Dendritic cell treated with granulocyte-macrophage colony-stimulating factor and Interleukin-4, amounts not matched to agents 40 ng/mL and 50 ng/mL, for 4 days (primary cell): ENCODE measurements at regions not wholly inside any gene's neighbourhood (a gene's known extent, or its start where the extent isn't known, plus 50 kb on each side); places are given as distances from the start of the nearest gene placed in this dataset.
"Not testable (repeated sequence)": the region's sequence is repeated elsewhere in the genome, so short reads cannot be mapped to it uniquely, and the experiment has no call there.

Experiments
- H3K27ac Mint-ChIP-seq: one replicate; pipeline ENCODE4 v1.8.0; 2022; ENCODE audit warnings: mild to moderate bottlenecking, mixed read lengths
- H3K27me3 Mint-ChIP-seq: one replicate; pipeline ENCODE4 v1.8.0; 2022; ENCODE audit warnings: mild to moderate bottlenecking, mixed read lengths
- H3K36me3 Mint-ChIP-seq: one replicate; pipeline ENCODE4 v1.8.0; 2022; ENCODE audit warnings: low read depth, mixed read lengths
- H3K4me1 Mint-ChIP-seq: one replicate; pipeline ENCODE4 v1.8.0; 2022; ENCODE audit warnings: low read depth, mixed read lengths
- H3K4me3 Mint-ChIP-seq: one replicate; pipeline ENCODE4 v1.8.0; 2022; ENCODE audit warnings: mild to moderate bottlenecking, moderate library complexity, mixed read lengths
- H3K9me3 Mint-ChIP-seq: one replicate; pipeline ENCODE4 v1.8.0; 2022; ENCODE audit warnings: mixed read lengths
- intact Hi-C: fragments of 100-400 bp; cut with micrococcal nuclease; formaldehyde crosslinking; loops from one replicate; pipeline ENCODE4 v1.15.0; 2022

- Mint-ChIP-seq H3K4me3 (no peak overlapping the region), H3K36me3 (no peaks in the 10 kb centered on the region), H3K9me3 (no peaks in the 10 kb centered on the region), H3K27ac (no peak overlapping the region), H3K27me3 (peaks cover 40% of the 10 kb centered on the region), H3K4me1 (no peaks in the 10 kb centered on the region)
- intact Hi-C loops: no loop called here
These were observed 50.7 kb upstream of the VPREB1 start for GRCh38 chr22:22193923-22194322.

- not testable (repeated sequence) for H3K4me1 Mint-ChIP-seq, H3K4me3 Mint-ChIP-seq
- peaks cover 37% of the 10 kb centered on the region for H3K27me3 Mint-ChIP-seq
These were observed 51.1 kb upstream of the VPREB1 start for GRCh38 chr22:22193462-22193861.

GRCh38 chr22:22193006-22193405 lies 51.6 kb upstream of the VPREB1 start:
- H3K27me3 Mint-ChIP-seq: peaks cover 36% of the 10 kb centered on the region
- H3K4me1 Mint-ChIP-seq, H3K9me3 Mint-ChIP-seq, H3K36me3 Mint-ChIP-seq, H3K4me3 Mint-ChIP-seq, H3K27ac Mint-ChIP-seq, intact Hi-C loops: not testable (repeated sequence)

More at GRCh38 chr22:22193462-22193861, 51.1 kb upstream of the VPREB1 start:
- H3K36me3 Mint-ChIP-seq, H3K27ac Mint-ChIP-seq, H3K9me3 Mint-ChIP-seq, intact Hi-C loops: not testable (repeated sequence)

GRCh38 chr22:22189796-22190195 lies 54.8 kb upstream of the VPREB1 start:
- H3K36me3 Mint-ChIP-seq, H3K4me1 Mint-ChIP-seq, intact Hi-C loops, H3K4me3 Mint-ChIP-seq, H3K27ac Mint-ChIP-seq, H3K9me3 Mint-ChIP-seq: not testable (repeated sequence)
- peaks cover 56% of the 10 kb centered on the region for H3K27me3 Mint-ChIP-seq

- H3K27me3 Mint-ChIP-seq: peaks cover 66% of the 10 kb centered on the region
- H3K4me3 Mint-ChIP-seq, H3K9me3 Mint-ChIP-seq, intact Hi-C loops, H3K4me1 Mint-ChIP-seq, H3K27ac Mint-ChIP-seq, H3K36me3 Mint-ChIP-seq: not testable (repeated sequence)
These were observed 56.7 kb upstream of the VPREB1 start for GRCh38 chr22:22187863-22188262.

GRCh38 chr22:22187299-22187698 lies 57.3 kb upstream of the VPREB1 start:
- H3K27me3 Mint-ChIP-seq: peaks cover 66% of the 10 kb centered on the region
- H3K27ac Mint-ChIP-seq: no peak overlapping the region
- no peaks in the 10 kb centered on the region for H3K4me1 Mint-ChIP-seq
- no peak overlapping the region for H3K4me3 Mint-ChIP-seq
- intact Hi-C loops: no loop called here
- H3K36me3 Mint-ChIP-seq: no peaks in the 10 kb centered on the region
- H3K9me3 Mint-ChIP-seq: no peaks in the 10 kb centered on the region

- H3K36me3 Mint-ChIP-seq: no peaks in the 10 kb centered on the region
- H3K9me3 Mint-ChIP-seq: no peaks in the 10 kb centered on the region
- H3K27me3 Mint-ChIP-seq: peaks cover 62% of the 10 kb centered on the region
- H3K4me1 Mint-ChIP-seq: no peaks in the 10 kb centered on the region
- H3K4me3 Mint-ChIP-seq: no peak overlapping the region
- intact Hi-C loops: no loop called here
- no peak overlapping the region for H3K27ac Mint-ChIP-seq
These were observed 58.6 kb upstream of the VPREB1 start for GRCh38 chr22:22185844-22186499.

- no peak overlapping the region for H3K4me3 Mint-ChIP-seq
- no peaks in the 10 kb centered on the region for H3K4me1 Mint-ChIP-seq
These were observed 59.4 kb upstream of the VPREB1 start for GRCh38 chr22:22185217-22185616.

GRCh38 chr22:22184277-22184807 lies 60.2 kb upstream of the VPREB1 start:
- no peaks in the 10 kb centered on the region for H3K36me3 Mint-ChIP-seq
- H3K4me3 Mint-ChIP-seq: no peak overlapping the region
- H3K4me1 Mint-ChIP-seq: no peaks in the 10 kb centered on the region
- no peaks in the 10 kb centered on the region for H3K9me3 Mint-ChIP-seq
- H3K27me3 Mint-ChIP-seq: peaks cover 49% of the 10 kb centered on the region
- intact Hi-C loops: no loop called here
- H3K27ac Mint-ChIP-seq: no peak overlapping the region

More at GRCh38 chr22:22185217-22185616, 59.4 kb upstream of the VPREB1 start:
- no peak overlapping the region for H3K27ac Mint-ChIP-seq
- H3K27me3 Mint-ChIP-seq: peaks cover 55% of the 10 kb centered on the region
- H3K36me3 Mint-ChIP-seq: no peaks in the 10 kb centered on the region
- intact Hi-C loops: no loop called here
- no peaks in the 10 kb centered on the region for H3K9me3 Mint-ChIP-seq

GRCh38 chr22:22182990-22183264 lies 61.7 kb upstream of the VPREB1 start:
- Mint-ChIP-seq H3K27ac (no peak overlapping the region), H3K9me3 (no peaks in the 10 kb centered on the region), H3K36me3 (no peaks in the 10 kb centered on the region), H3K4me3 (no peak overlapping the region), H3K4me1 (no peaks in the 10 kb centered on the region), H3K27me3 (peaks cover 48% of the 10 kb centered on the region)
- intact Hi-C loops: no loop called here

- Mint-ChIP-seq H3K27ac (no peak overlapping the region), H3K4me3 (no peak overlapping the region), H3K36me3 (no peaks in the 10 kb centered on the region), H3K27me3 (peaks cover 45% of the 10 kb centered on the region), H3K9me3 (no peaks in the 10 kb centered on the region), H3K4me1 (no peaks in the 10 kb centered on the region)
- intact Hi-C loops: no loop called here
These were observed 62.2 kb upstream of the VPREB1 start for GRCh38 chr22:22182218-22182989.

- H3K9me3 Mint-ChIP-seq: no peaks in the 10 kb centered on the region
- no peak overlapping the region for H3K4me3 Mint-ChIP-seq
- no peaks in the 10 kb centered on the region for H3K36me3 Mint-ChIP-seq
- intact Hi-C loops: no loop called here
- no peaks in the 10 kb centered on the region for H3K4me1 Mint-ChIP-seq
- no peak overlapping the region for H3K27ac Mint-ChIP-seq
- H3K27me3 Mint-ChIP-seq: peaks cover 38% of the 10 kb centered on the region
These were observed 63.2 kb upstream of the VPREB1 start for GRCh38 chr22:22181341-22181850.

GRCh38 chr22:22180738-22181285 lies 63.8 kb upstream of the VPREB1 start:
- Mint-ChIP-seq H3K27me3 (peaks cover 33% of the 10 kb centered on the region), H3K36me3 (no peaks in the 10 kb centered on the region)

GRCh38 chr22:22179858-22180257 lies 64.7 kb upstream of the VPREB1 start:
- intact Hi-C loops: no loop called here
- no peaks in the 10 kb centered on the region for H3K9me3 Mint-ChIP-seq
- no peak overlapping the region for H3K4me3 Mint-ChIP-seq
- H3K36me3 Mint-ChIP-seq: no peaks in the 10 kb centered on the region
- no peaks in the 10 kb centered on the region for H3K4me1 Mint-ChIP-seq
- H3K27ac Mint-ChIP-seq: no peak overlapping the region
- peaks cover 23% of the 10 kb centered on the region for H3K27me3 Mint-ChIP-seq

More at GRCh38 chr22:22180738-22181285, 63.8 kb upstream of the VPREB1 start:
- H3K9me3 Mint-ChIP-seq: no peaks in the 10 kb centered on the region
- intact Hi-C loops: no loop called here
- no peaks in the 10 kb centered on the region for H3K4me1 Mint-ChIP-seq
- no peak overlapping the region for H3K4me3 Mint-ChIP-seq
- no peak overlapping the region for H3K27ac Mint-ChIP-seq
